ENCODE measurements at regions not wholly inside any gene's neighbourhood (a gene's known extent, or its start where the extent isn't known, plus 50 kb on each side); places are given as distances from the start of the nearest gene placed in this dataset.

DNA sequence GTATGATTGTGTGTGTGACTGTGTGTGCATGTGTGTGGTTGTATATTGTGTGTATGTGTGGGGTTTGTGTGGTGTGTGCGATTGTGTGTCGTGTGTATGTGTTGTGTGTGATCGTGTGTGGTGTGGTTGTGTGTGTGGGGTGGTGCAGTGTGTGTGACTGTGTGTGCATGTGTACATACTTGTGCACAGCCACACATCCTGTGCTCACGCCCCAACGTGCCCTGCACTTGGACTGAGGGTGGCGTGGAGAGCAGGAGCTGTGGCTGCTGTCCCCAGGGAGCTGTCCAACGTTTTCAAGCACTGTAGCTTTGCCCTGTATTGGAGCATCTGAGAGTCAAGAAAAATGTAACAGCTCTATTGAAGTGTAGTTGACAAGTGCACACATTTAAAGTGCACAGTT is 243.2 kb upstream of the HDAC4 start:
- no peak for TF ChIP-seq POLR2A (IDR thresholded peaks at IDR 0.05)
- TF ChIP-seq, protein P1, sequence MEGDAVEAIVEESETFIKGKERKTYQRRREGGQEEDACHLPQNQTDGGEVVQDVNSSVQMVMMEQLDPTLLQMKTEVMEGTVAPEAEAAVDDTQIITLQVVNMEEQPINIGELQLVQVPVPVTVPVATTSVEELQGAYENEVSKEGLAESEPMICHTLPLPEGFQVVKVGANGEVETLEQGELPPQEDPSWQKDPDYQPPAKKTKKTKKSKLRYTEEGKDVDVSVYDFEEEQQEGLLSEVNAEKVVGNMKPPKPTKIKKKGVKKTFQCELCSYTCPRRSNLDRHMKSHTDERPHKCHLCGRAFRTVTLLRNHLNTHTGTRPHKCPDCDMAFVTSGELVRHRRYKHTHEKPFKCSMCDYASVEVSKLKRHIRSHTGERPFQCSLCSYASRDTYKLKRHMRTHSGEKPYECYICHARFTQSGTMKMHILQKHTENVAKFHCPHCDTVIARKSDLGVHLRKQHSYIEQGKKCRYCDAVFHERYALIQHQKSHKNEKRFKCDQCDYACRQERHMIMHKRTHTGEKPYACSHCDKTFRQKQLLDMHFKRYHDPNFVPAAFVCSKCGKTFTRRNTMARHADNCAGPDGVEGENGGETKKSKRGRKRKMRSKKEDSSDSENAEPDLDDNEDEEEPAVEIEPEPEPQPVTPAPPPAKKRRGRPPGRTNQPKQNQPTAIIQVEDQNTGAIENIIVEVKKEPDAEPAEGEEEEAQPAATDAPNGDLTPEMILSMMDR (IDR thresholded peaks at IDR 0.05): no peak
